Neural cell (in vitro differentiated cells): ENCODE measurements at regions not wholly inside any gene's neighbourhood (a gene's known extent, or its start where the extent isn't known, plus 50 kb on each side); places are given as distances from the start of the nearest gene placed in this dataset.

Source experiments
- H2AFZ ChIP-seq: fragments of 200-600, 300-800 bp; sonication (generic), shearing (Covaris generic); 2 replicates; pipeline ENCODE4 v1.6.0; 2014; ENCODE audit warnings: low read depth, mild to moderate bottlenecking, antibody characterized with exemption, low read length, moderate library complexity
- H3F3A ChIP-seq: fragments of 200-600 bp; shearing (Covaris generic); 2 replicates; pipeline ENCODE4 v1.6.1; 2016; ENCODE audit warnings: mild to moderate bottlenecking, moderate library complexity, mixed read lengths, antibody characterized with exemption, low read length; ENCODE audit not compliant: insufficient read depth, poor library complexity, severe bottlenecking
- H3K27ac ChIP-seq: fragments of 200-600, 300-800 bp; sonication (generic), shearing (Covaris generic); 2 replicates; pipeline ENCODE4 v1.5.1; 2014; ENCODE audit warnings: mild to moderate bottlenecking, low read length, moderate library complexity
- H3K27me3 ChIP-seq: fragments of 300-800, 200-600 bp; sonication (generic), shearing (Covaris generic); 2 replicates; pipeline ENCODE4 v1.6.0; 2014; ENCODE audit warnings: mild to moderate bottlenecking, low read depth, low read length, moderate library complexity; ENCODE audit not compliant: insufficient read depth
- H3K36me3 ChIP-seq: fragments of 300-800, 200-600 bp; sonication (generic), shearing (Covaris generic); 2 replicates; pipeline ENCODE4 v1.5.1; 2014; ENCODE audit warnings: mild to moderate bottlenecking, antibody characterized with exemption, low read length, moderate library complexity; ENCODE audit not compliant: insufficient read depth
- H3K4me2 ChIP-seq: fragments of 300-800, 200-600 bp; sonication (generic), shearing (Covaris generic); 2 replicates; pipeline ENCODE4 v1.6.0; 2014; ENCODE audit warnings: mild to moderate bottlenecking, low read length
- H3K4me3 ChIP-seq: fragments of 300-800, 200-600 bp; sonication (generic), shearing (Covaris generic); 2 replicates; pipeline ENCODE4 v1.5.1; 2014; ENCODE audit warnings: mild to moderate bottlenecking, low read length, moderate library complexity
- H3K79me2 ChIP-seq: fragments of 200-600 bp; shearing (Covaris generic); replicated peaks from 2 replicates; pipeline ENCODE4 v1.6.0; 2014; ENCODE audit warnings: mild to moderate bottlenecking, low read length, moderate library complexity; ENCODE audit not compliant: insufficient read depth
- H3K9ac ChIP-seq: fragments of 300-800, 200-600 bp; sonication (generic), shearing (Covaris generic); 2 replicates; pipeline ENCODE4 v1.6.1; 2016; ENCODE audit warnings: mild to moderate bottlenecking, low read length, mixed read lengths
- H3K9me2 ChIP-seq: fragments of 200-600 bp; shearing (Covaris generic); 2 replicates; pipeline ENCODE4 v1.6.1; 2016; ENCODE audit warnings: mild to moderate bottlenecking, low read length, mixed read lengths; ENCODE audit not compliant: insufficient read depth
- H3K9me3 ChIP-seq: fragments of 200-600, 300-800 bp; sonication (generic), shearing (Covaris generic); 2 replicates; pipeline ENCODE4 v1.6.1; 2016; ENCODE audit warnings: mild to moderate bottlenecking, mixed run types, low read length, moderate library complexity, mixed read lengths
- H4K20me1 ChIP-seq: fragments of 200-600 bp; shearing (Covaris generic); 2 replicates; pipeline ENCODE4 v1.6.1; 2016; ENCODE audit warnings: mild to moderate bottlenecking, mixed run types; ENCODE audit not compliant: insufficient read depth
- CTCF ChIP-seq: fragments of 450-650 bp; IDR thresholded peaks from 2 replicates; pipeline ENCODE4 v1.5.1; 2014; ENCODE audit warnings: antibody characterized with exemption, mild to moderate bottlenecking, moderate library complexity; ENCODE audit not compliant: poor library complexity, severe bottlenecking
- EP300 ChIP-seq: fragments of 450-650 bp; conservative IDR thresholded peaks from 2 replicates; pipeline ENCODE4 v1.6.1; 2014; ENCODE audit warnings: antibody characterized with exemption, mild to moderate bottlenecking, moderate library complexity; ENCODE audit not compliant: poor library complexity, severe bottlenecking
- EZH2 ChIP-seq: fragments of 200-600, 300-800 bp; shearing (Covaris generic), sonication (generic); IDR thresholded peaks from 2 replicates; pipeline ENCODE4 v1.6.1; 2014; ENCODE audit warnings: antibody characterized with exemption, low read length, borderline replicate concordance, mild to moderate bottlenecking; ENCODE audit not compliant: insufficient read depth, poor library complexity, severe bottlenecking
- MXI1 ChIP-seq: fragments of 450-650 bp; conservative IDR thresholded peaks from 2 replicates; pipeline ENCODE4 v1.6.1; 2014; ENCODE audit warnings: antibody characterized with exemption, mild to moderate bottlenecking; ENCODE audit not compliant: poor library complexity, severe bottlenecking
- POLR2AphosphoS5 ChIP-seq: IDR thresholded peaks from 2 replicates; pipeline ENCODE4 v1.6.1; 2012
- RAD21 ChIP-seq: fragments of 450-650 bp; conservative IDR thresholded peaks from 2 replicates; pipeline ENCODE4 v1.6.1; 2014; ENCODE audit warnings: antibody characterized with exemption, mild to moderate bottlenecking, moderate library complexity
- SMC3 ChIP-seq: fragments of 450-650 bp; conservative IDR thresholded peaks from 2 replicates; pipeline ENCODE4 v1.6.1; 2014; ENCODE audit warnings: antibody characterized with exemption, mild to moderate bottlenecking, moderate library complexity; ENCODE audit not compliant: poor library complexity
- TAF1 ChIP-seq: IDR thresholded peaks from 2 replicates; pipeline ENCODE4 v1.6.1; 2012; ENCODE audit warnings: low read depth
- TF ChIP-seq, protein P1 (sequence below): IDR thresholded peaks from 2 replicates; pipeline ENCODE4 v1.6.1; 2012; ENCODE audit warnings: borderline replicate concordance

DNA sequence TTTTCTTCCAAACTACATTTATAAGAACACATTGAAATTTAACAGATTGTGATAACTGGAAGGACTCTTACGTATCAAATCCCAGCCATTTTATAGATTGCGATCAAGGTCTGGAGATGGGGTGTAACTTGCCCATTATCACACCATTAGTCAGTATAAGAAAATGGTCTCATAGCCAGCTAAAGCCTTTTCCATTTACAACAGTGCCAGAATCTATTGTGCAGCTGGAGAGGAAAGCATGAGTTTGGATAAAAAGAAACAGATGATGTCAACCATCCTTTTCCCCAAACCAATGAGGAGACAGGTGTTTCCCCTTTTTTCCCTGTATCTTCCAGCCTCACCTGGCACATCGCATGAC is 658.8 kb downstream of the ACTL7B start:
- H3K9ac ChIP-seq = no peak overlapping the region
- H3K9me2 ChIP-seq = no peaks in the 10 kb centered on the region
- no peak overlapping the region for H3K4me3 ChIP-seq
- TF ChIP-seq EP300 (no peak), SMC3 (no peak), MXI1 (no peak), EZH2 (no peak), RAD21 (no peak), TAF1 (no peak), POLR2AphosphoS5 (no peak), CTCF (no peak)
- TF ChIP-seq, protein P1, sequence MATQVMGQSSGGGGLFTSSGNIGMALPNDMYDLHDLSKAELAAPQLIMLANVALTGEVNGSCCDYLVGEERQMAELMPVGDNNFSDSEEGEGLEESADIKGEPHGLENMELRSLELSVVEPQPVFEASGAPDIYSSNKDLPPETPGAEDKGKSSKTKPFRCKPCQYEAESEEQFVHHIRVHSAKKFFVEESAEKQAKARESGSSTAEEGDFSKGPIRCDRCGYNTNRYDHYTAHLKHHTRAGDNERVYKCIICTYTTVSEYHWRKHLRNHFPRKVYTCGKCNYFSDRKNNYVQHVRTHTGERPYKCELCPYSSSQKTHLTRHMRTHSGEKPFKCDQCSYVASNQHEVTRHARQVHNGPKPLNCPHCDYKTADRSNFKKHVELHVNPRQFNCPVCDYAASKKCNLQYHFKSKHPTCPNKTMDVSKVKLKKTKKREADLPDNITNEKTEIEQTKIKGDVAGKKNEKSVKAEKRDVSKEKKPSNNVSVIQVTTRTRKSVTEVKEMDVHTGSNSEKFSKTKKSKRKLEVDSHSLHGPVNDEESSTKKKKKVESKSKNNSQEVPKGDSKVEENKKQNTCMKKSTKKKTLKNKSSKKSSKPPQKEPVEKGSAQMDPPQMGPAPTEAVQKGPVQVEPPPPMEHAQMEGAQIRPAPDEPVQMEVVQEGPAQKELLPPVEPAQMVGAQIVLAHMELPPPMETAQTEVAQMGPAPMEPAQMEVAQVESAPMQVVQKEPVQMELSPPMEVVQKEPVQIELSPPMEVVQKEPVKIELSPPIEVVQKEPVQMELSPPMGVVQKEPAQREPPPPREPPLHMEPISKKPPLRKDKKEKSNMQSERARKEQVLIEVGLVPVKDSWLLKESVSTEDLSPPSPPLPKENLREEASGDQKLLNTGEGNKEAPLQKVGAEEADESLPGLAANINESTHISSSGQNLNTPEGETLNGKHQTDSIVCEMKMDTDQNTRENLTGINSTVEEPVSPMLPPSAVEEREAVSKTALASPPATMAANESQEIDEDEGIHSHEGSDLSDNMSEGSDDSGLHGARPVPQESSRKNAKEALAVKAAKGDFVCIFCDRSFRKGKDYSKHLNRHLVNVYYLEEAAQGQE = no peak
- H3K79me2 ChIP-seq = no peaks in the 10 kb centered on the region
- no peaks in the 10 kb centered on the region for H3K36me3 ChIP-seq
- no peak overlapping the region for H3K4me2 ChIP-seq
- H3K27me3 ChIP-seq = no peaks in the 10 kb centered on the region
- no peak overlapping the region for H2AFZ ChIP-seq
- no peaks in the 10 kb centered on the region for H3F3A ChIP-seq
- no peak overlapping the region for H3K27ac ChIP-seq
- H4K20me1 ChIP-seq = no peaks in the 10 kb centered on the region
- H3K9me3 ChIP-seq = no peaks in the 10 kb centered on the region

GRCh38 chr9:108196332-108197007 is 659.3 kb downstream of the ACTL7B start:
- H3K9me2 ChIP-seq = no peaks in the 10 kb centered on the region
- H4K20me1 ChIP-seq = no peaks in the 10 kb centered on the region
- H3K79me2 ChIP-seq = no peaks in the 10 kb centered on the region
- no peaks in the 10 kb centered on the region for H3K9me3 ChIP-seq
- H2AFZ ChIP-seq = no peak overlapping the region
- H3K27me3 ChIP-seq = no peaks in the 10 kb centered on the region
- H3K9ac ChIP-seq = no peak overlapping the region
- H3F3A ChIP-seq = no peaks in the 10 kb centered on the region
- no peaks in the 10 kb centered on the region for H3K36me3 ChIP-seq
- no peak overlapping the region for H3K4me2 ChIP-seq
- no peak overlapping the region for H3K27ac ChIP-seq
- H3K4me3 ChIP-seq = no peak overlapping the region
- TF ChIP-seq MXI1 = no peak
- TF ChIP-seq CTCF = no peak
- no peak for TF ChIP-seq SMC3
- no peak for TF ChIP-seq EZH2
